ENCODE measurements at regions not wholly inside any gene's neighbourhood (a gene's known extent, or its start where the extent isn't known, plus 50 kb on each side); places are given as distances from the start of the nearest gene placed in this dataset.
"Not testable (repeated sequence)": the region's sequence is repeated elsewhere in the genome, so short reads cannot be mapped to it uniquely, and the experiment has no call there.

DNA sequence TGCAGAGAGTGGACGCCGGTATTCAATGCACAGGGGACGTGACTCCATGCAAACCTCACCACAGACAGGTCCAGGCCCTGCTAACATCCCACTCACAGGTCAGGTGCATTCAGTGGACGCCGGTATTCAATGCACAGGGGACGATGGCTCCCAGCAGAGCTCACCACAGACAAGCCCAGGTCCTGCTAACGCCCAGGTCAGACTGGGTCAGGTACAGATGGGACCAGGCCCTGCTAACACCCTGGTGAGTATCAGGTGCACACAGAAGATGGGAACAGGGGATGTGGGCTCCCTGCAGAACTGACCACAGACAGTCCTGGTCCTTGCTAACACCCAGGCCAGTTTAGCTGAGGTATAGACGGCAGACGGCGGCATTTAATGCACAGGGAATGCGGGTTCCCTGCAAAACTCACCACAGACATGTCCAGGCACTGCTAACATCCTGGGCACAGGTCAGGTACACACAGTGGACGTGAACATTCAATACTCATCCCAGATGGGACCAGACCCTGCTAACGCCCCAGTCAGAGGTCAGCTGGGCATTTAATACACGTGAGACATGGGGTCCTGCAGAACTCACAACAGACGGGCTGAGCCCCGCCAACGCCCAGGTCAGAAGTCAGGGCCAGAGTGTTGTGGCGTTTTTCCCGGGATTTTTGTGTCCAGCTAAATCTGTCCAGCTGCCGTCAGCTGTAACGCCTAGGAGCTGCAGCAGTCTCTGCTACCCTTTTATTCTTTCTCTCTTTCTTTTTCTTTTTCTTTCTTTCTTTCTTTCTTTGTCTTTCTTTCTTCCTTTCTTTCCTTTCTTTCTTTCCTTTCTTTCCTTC lies 99.2 kb downstream of the SHOX start:
- no peak for DNase-seq

GRCh38 chrX:729101-729500 lies 98.5 kb downstream of the SHOX start:
- DNase-seq, result not testable (repeated sequence)

DNA sequence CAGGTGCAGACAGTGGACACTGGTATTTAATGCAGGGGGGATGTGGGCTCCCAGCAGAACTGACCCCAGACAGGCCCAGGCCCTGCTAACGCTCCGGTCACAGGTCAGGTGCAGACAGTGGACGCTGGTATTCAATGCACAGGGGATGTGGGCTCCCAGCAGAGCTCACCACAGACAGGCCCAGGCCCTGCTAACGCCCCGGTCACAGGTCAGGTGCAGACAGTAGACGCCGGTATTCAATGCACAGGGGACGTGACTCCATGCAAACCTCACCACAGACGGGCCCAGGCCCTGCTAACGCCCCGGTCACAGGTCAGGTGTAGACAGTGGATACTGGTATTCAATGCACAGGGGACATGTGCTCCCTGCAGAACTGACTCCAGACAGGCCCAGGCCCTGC lies 98.0 kb downstream of the SHOX start:
- DNase-seq, result not testable (repeated sequence)

GRCh38 chrX:727738-728621 lies 97.4 kb downstream of the SHOX start:
- no peak for DNase-seq

DNA sequence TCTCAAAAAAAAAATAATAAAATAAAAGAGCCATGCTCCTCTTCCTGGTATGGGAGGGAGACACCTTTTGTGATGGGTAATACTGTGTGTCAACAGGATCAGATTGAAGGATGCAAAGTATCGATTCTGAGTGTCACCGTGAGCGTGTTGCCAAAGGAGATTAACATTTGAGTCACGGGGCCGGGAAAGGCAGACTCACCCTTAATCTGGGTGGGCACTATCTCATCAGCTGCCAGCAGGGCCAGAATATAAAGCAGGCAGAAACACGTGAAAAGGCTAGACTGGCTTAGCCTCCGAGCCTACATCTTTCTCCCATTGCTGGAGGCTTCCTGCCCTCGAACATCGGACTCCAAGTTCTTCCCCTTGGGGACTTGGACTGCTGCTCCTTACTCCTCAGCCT lies 95.4 kb downstream of the SHOX start:
- DNase-seq, result no peak

- DNase-seq, result no peak
Measured at GRCh38 chrX:724256-724655, 93.7 kb downstream of the SHOX start.

GRCh38 chrX:723781-724180 lies 93.2 kb downstream of the SHOX start:
- DNase-seq, result no peak

DNA sequence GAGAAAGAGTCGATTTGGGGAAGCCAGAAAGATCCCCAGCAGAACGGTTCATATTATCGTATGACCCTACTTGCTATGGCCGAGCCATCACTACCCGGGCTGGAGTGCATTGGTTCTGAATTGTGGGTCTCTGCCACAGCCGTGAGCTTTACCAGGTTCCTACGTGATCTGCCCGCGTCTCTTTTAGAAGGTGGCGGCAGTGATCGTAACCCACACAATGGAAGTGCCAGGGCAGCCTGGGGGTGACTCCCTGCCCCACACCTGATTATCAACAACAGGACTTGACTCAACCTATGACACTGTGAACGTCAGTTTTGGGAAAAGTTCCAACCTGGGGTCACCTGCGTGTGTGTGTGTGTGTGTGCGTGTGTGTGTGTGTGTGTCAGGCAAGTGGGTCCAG lies 90.8 kb downstream of the SHOX start:
- no peak for DNase-seq

DNA sequence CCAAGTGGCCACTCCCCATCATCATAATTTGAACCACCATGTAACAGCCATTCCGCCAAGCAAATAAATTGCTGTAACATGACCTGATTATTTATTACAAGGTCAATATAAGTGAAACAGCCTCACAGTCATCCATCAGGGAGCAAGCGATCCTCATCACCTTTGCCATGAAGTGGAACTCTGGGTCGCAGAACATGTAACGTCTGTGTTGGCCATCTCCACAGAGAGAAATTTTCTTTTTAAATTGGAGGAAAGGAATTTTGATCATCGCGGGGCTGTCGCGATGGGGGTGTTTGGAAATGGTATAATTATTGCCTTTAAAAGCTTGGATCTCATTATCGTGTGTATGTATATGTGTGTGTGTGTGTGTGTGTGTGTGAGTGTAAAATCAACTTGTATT lies 90.2 kb downstream of the SHOX start:
- no peak for DNase-seq

DNA sequence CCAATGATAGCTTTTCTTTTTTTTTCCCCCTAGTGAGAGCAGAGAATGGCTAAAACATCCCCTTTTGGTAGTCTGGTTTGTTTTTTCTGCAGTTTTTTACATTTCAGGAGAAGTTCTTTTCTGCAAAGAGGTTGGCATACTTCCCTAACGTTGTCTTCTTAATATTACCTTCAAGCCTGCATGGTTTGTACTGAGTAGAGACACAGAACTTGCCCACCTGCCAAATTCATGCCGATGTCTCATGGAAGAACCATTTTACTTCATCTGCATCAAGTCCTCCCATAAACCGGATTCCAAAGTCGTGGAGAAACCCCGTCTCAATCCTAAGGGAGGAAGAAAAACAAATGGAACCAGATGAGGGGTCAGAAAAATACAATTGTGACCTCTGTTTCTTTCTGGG lies 89.7 kb downstream of the SHOX start:
- no peak for DNase-seq

- DNase-seq, result no peak
Measured at GRCh38 chrX:716136-716535, 85.5 kb downstream of the SHOX start.

DNA sequence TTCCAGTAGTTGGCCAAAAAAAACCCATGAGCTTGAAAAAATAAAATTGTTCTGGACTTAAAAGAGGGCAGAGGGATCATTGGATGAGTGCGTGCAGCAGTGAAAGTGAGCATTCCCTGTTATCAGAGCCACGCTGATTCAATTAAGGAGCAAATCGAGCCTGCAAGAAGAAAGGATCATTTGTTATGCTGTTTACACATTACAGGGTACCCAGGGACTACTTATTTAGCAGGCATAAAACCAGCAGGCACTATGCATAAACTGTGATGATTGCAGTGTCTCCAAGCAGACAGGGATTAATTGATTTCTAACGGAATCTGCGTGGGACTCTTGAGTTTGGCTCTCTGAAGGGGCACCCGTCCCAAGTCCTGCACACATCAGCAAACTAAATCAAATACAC lies 83.5 kb downstream of the SHOX start:
- DNase-seq, result no peak

Measured in occipital lobe (tissue), 1 donor.